ENCODE measurements at regions not wholly inside any gene's neighbourhood (a gene's known extent, or its start where the extent isn't known, plus 50 kb on each side); places are given as distances from the start of the nearest gene placed in this dataset.
A peak's percentile ranks its signal among the peaks of the same experiment; 100 is the strongest.

DNA sequence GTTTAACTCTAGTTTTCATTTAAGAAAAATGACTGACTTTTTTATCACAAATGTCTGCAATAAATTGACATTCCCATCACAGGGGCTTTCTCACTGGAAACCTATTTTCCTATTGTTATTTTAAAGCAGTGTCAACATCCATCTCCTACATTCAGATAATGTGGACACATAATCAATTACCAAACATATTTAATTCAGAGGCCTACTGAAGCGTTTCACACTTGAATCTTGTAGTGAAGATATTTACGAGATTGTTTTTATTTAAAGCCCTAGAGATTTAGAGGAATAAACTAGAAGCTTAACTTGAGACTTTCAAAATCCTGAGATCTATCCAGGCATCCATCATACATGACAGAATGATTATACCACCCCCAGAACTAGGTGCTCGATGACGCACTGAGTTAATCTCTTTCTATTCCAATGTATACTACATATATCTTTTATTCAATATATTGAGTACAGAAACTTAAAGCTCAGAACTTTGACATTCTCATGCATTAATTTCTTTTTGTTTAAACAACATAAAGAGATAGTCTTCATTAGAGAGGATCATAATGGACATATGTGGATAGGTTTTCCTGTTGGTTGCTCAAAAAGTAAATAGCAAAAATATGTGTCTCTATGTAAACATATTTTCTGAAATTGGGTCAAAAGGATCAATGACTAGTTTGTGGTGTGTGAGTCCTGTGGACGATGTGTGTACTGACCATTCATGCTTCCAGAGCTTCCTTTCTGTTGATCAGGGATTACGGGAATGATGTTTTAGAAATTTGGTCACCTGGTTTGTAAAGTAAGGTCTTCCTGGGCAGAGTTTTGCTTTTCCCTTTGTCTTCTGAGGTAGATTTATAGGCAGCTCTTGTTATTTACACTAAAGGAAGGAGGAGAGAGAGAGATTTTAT is 171.5 kb upstream of the HMCN1 start:
- H3K4ac ChIP-seq (ENCODE audit: low read depth, low read length) = peak overlapping the region; percentile 20; the same call in 1 of the 2 replicates
- no peak overlapping the region for H3K56ac ChIP-seq (ENCODE audit: extremely low read depth, insufficient read depth, low read length)
- H3K23ac ChIP-seq (ENCODE audit: low read depth, low read length) = no peak overlapping the region
- CTCF ChIA-PET = no interaction called here
- in situ Hi-C loops (cut with MboI; ENCODE audit: low sequenced_read_pairs) (no loop called here), intact Hi-C loops (cut with micrococcal nuclease) (no loop called here), dilution Hi-C loops (cut with HindIII; ENCODE audit: low sequenced_read_pairs, unreplicated experiment) (no loop called here)
- POLR2A ChIA-PET (ENCODE audit: unreplicated experiment) = no interaction called here
- no peak overlapping the region for H4K8ac ChIP-seq (ENCODE audit: low read depth in 2 of 2, low read length in 2 of 2)
- H2AK9ac ChIP-seq (replicated peaks; ENCODE audit: low read depth, low read length, poor library complexity) = no peak overlapping the region
- no peak overlapping the region for H2BK5ac ChIP-seq (ENCODE audit: low read depth, low read length, poor library complexity, severe bottlenecking)
- no peak overlapping the region for H4K91ac ChIP-seq (ENCODE audit: insufficient read depth, low read depth, low read length)
- no peak overlapping the region; the same call in 1 of the 2 replicates for H2AK5ac ChIP-seq (ENCODE audit: low read depth, low read length)
- H2AFZ ChIP-seq (replicated peaks; ENCODE audit: low read length, poor library complexity) = no peak overlapping the region
- BruUV-seq (replicated peaks) = no TSS peak
- H2BK15ac ChIP-seq (ENCODE audit: low read depth, low read length) = no peak overlapping the region
- no peak overlapping the region for H3K14ac ChIP-seq (replicated peaks; ENCODE audit: low read depth, low read length)
- no peak overlapping the region for H3K18ac ChIP-seq (ENCODE audit: low read depth, low read length)
- peaks cover 8% of the 10 kb centered on the region for H3K4me1 ChIP-seq (ENCODE audit: control insufficient read depth, insufficient read depth, low read length)
- no peak for ATAC-seq (ENCODE audit: low read depth)
- no peaks in the 10 kb centered on the region for H4K20me1 ChIP-seq (ENCODE audit: insufficient read depth, low read length)
- no peaks in the 10 kb centered on the region for H3K36me3 ChIP-seq (ENCODE audit: control insufficient read depth, insufficient read depth, low read length)
- H3K79me1 ChIP-seq (ENCODE audit: low read depth in 1 of 2, low read length in 2 of 2) = no peaks in the 10 kb centered on the region
- no peak overlapping the region for H4K5ac ChIP-seq (ENCODE audit: low read depth, low read length)
- H3K4me2 ChIP-seq (ENCODE audit: low read depth, low read length) = no peak overlapping the region
- no peak overlapping the region for H3K9ac ChIP-seq (ENCODE audit: low read depth, low read length)
- no peaks in the 10 kb centered on the region for H3K9me3 ChIP-seq (ENCODE audit: control insufficient read depth, insufficient read depth, low read length)
- no peak overlapping the region for H3K4me3 ChIP-seq (ENCODE audit: insufficient read depth, low read depth, low read length)
- WGBS, 2 experiments (ENCODE audit: extremely low coverage in 2 of 2, insufficient read length in 1 of 2) = no CpG with 5 or more reads among the region's 6 CpGs
- DNase-seq = no peak
- no peak overlapping the region for H2BK20ac ChIP-seq (ENCODE audit: low read depth, low read length)
- no peaks in the 10 kb centered on the region for H3K27me3 ChIP-seq (ENCODE audit: control insufficient read depth, insufficient read depth, low read length)
- no peak overlapping the region for H3K27ac ChIP-seq (ENCODE audit: insufficient read depth, low read length)
- no peaks in the 10 kb centered on the region for H3K9me1 ChIP-seq (ENCODE audit: insufficient read depth, low read length)
- H2BK120ac ChIP-seq (ENCODE audit: low read depth, low read length) = peak overlapping the region; percentile 62
- no peak for TF ChIP-seq MAFK (IDR thresholded peaks at IDR 0.05; ENCODE audit: low read depth, low read length)
- no peak for TF ChIP-seq POLR2A (IDR thresholded peaks at IDR 0.05; ENCODE audit: low read depth, low read length)
- TF ChIP-seq RFX5 (IDR thresholded peaks at IDR 0.05; ENCODE audit: low read depth, low read length) = no peak
- no peak for TF ChIP-seq CEBPB (IDR thresholded peaks at IDR 0.05; ENCODE audit: low read depth, low read length)
- no peak for TF ChIP-seq RCOR1 (IDR thresholded peaks at IDR 0.05; ENCODE audit: insufficient replicate concordance, low read length)
- TF ChIP-seq NFE2L2 (IDR thresholded peaks at IDR 0.05; ENCODE audit: low read depth, low read length) = no peak
- TF ChIP-seq, protein P1, sequence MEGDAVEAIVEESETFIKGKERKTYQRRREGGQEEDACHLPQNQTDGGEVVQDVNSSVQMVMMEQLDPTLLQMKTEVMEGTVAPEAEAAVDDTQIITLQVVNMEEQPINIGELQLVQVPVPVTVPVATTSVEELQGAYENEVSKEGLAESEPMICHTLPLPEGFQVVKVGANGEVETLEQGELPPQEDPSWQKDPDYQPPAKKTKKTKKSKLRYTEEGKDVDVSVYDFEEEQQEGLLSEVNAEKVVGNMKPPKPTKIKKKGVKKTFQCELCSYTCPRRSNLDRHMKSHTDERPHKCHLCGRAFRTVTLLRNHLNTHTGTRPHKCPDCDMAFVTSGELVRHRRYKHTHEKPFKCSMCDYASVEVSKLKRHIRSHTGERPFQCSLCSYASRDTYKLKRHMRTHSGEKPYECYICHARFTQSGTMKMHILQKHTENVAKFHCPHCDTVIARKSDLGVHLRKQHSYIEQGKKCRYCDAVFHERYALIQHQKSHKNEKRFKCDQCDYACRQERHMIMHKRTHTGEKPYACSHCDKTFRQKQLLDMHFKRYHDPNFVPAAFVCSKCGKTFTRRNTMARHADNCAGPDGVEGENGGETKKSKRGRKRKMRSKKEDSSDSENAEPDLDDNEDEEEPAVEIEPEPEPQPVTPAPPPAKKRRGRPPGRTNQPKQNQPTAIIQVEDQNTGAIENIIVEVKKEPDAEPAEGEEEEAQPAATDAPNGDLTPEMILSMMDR (conservative IDR thresholded peaks at IDR 0.05; ENCODE audit: low read depth, low read length) = no peak
- TF ChIP-seq, protein P2, sequence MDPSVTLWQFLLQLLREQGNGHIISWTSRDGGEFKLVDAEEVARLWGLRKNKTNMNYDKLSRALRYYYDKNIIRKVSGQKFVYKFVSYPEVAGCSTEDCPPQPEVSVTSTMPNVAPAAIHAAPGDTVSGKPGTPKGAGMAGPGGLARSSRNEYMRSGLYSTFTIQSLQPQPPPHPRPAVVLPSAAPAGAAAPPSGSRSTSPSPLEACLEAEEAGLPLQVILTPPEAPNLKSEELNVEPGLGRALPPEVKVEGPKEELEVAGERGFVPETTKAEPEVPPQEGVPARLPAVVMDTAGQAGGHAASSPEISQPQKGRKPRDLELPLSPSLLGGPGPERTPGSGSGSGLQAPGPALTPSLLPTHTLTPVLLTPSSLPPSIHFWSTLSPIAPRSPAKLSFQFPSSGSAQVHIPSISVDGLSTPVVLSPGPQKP (IDR thresholded peaks at IDR 0.05; ENCODE audit: borderline replicate concordance, low read depth, low read length) = no peak
- no peak for TF ChIP-seq BHLHE40 (IDR thresholded peaks at IDR 0.05; ENCODE audit: low read depth, low read length)
- TF ChIP-seq, protein P3, sequence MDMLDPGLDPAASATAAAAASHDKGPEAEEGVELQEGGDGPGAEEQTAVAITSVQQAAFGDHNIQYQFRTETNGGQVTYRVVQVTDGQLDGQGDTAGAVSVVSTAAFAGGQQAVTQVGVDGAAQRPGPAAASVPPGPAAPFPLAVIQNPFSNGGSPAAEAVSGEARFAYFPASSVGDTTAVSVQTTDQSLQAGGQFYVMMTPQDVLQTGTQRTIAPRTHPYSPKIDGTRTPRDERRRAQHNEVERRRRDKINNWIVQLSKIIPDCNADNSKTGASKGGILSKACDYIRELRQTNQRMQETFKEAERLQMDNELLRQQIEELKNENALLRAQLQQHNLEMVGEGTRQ (IDR thresholded peaks at IDR 0.05; ENCODE audit: low read depth, low read length) = no peak
- TF ChIP-seq CHD1 (IDR thresholded peaks at IDR 0.05; ENCODE audit: low read depth, low read length) = no peak
- no peak for TF ChIP-seq RAD21 (IDR thresholded peaks at IDR 0.05; ENCODE audit: low read length)
- TF ChIP-seq MXI1 (IDR thresholded peaks at IDR 0.05; ENCODE audit: borderline replicate concordance, low read depth, low read length) = no peak
- TF ChIP-seq MAZ (IDR thresholded peaks at IDR 0.05; ENCODE audit: borderline replicate concordance, low read depth, low read length) = no peak
- no peak for TF ChIP-seq FOS (IDR thresholded peaks at IDR 0.05; ENCODE audit: low read depth, low read length)

All from IMR-90 (cell line).